DND-41 (cell line): ENCODE measurements at regions not wholly inside any gene's neighbourhood (a gene's known extent, or its start where the extent isn't known, plus 50 kb on each side); places are given as distances from the start of the nearest gene placed in this dataset.

Experiments used
- ATAC-seq: fragments of 200-7000 bp; cut with Tn5 transposase; 3 replicates; pipeline ENCODE4 v1.9.1; 2021; ENCODE audit warnings: low read depth; ENCODE audit not compliant: insufficient read depth
- DNase-seq: peaks from one replicate; pipeline ENCODE4 v3.0.0-alpha.2; 2020
- H2AFZ ChIP-seq: 2 replicates; pipeline ENCODE4 v1.6.0; 2012; ENCODE audit warnings: low read depth, low read length
- H3K27ac ChIP-seq: 2 replicates; pipeline ENCODE4 v1.5.1; 2012; ENCODE audit warnings: low read length, inconsistent platforms
- H3K27me3 ChIP-seq: fragments of 200-600 bp; sonication (generic); 2 replicates; pipeline ENCODE4 v1.6.0; 2012; ENCODE audit warnings: low read length, mild to moderate bottlenecking, inconsistent platforms; ENCODE audit not compliant: insufficient read depth, poor library complexity
- H3K36me3 ChIP-seq: 2 replicates; pipeline ENCODE4 v1.5.1; 2012; ENCODE audit warnings: low read length, inconsistent platforms; ENCODE audit not compliant: insufficient read depth
- H3K4me1 ChIP-seq: 2 replicates; pipeline ENCODE4 v1.5.1; 2012; ENCODE audit warnings: mild to moderate bottlenecking, low read length; ENCODE audit not compliant: insufficient read depth
- H3K4me2 ChIP-seq: 2 replicates; pipeline ENCODE4 v1.6.0; 2012; ENCODE audit warnings: mild to moderate bottlenecking, moderate library complexity, low read length, inconsistent platforms; ENCODE audit not compliant: insufficient read depth
- H3K4me3 ChIP-seq, 2 experiments: fragments of 200-600 bp in 1 of 2; shearing (Covaris generic) in 1 of 2; 2 replicates each; pipeline ENCODE4 v1.5.1; 2012 to 2016; ENCODE audit warnings: inconsistent platforms in 2 of 2, low read length in 2 of 2, mild to moderate bottlenecking in 2 of 2, low read depth in 1 of 2, moderate library complexity in 1 of 2
- H3K79me2 ChIP-seq: 2 replicates; pipeline ENCODE4 v1.6.0; 2012; ENCODE audit warnings: low read length, inconsistent platforms; ENCODE audit not compliant: insufficient read depth
- H3K9ac ChIP-seq: 2 replicates; pipeline ENCODE4 v1.6.0; 2012; ENCODE audit warnings: low read depth, mild to moderate bottlenecking, inconsistent platforms, low read length, moderate library complexity
- H3K9me3 ChIP-seq: 2 replicates; pipeline ENCODE4 v1.5.1; 2012; ENCODE audit warnings: low read length, moderate library complexity, mild to moderate bottlenecking, inconsistent platforms; ENCODE audit not compliant: insufficient read depth, severe bottlenecking
- H4K20me1 ChIP-seq: 2 replicates; pipeline ENCODE4 v1.6.0; 2012; ENCODE audit warnings: low read length; ENCODE audit not compliant: insufficient read depth
- EZH2 ChIP-seq: IDR thresholded peaks from 3 replicates; pipeline ENCODE4 v1.6.1; 2012; ENCODE audit warnings: borderline replicate concordance, low read depth, mild to moderate bottlenecking, moderate library complexity, low read length, inconsistent platforms; ENCODE audit not compliant: severe bottlenecking
- TF ChIP-seq, protein P1 (sequence below): IDR thresholded peaks from 2 replicates; pipeline ENCODE4 v1.5.1; 2012; ENCODE audit warnings: borderline replicate concordance, low read length, moderate library complexity, mild to moderate bottlenecking; ENCODE audit not compliant: poor library complexity, severe bottlenecking; ENCODE audit errors: extremely low read depth

DNA sequence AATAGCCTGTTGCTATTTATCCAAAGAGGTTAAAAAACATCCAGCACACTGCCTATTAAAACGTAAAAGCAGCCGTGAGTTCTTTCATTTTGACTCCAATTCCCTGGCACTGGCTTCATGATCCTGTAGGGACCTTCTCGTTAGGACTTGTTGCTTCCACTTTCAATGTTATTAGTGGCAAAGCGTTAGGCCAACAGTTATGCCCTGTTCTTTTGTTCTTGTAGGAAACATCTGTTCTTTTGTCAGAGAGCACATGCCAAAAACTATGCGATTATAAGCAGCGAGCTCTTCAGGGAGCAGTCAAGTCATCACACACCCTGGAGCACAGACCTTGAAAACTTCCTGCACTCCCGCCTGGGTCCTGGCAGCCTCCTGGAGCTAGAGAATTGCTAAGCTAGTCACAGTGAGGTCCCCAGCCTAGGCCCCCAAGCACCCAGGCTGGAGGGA lies 609.5 kb upstream of the ARID1B start:
- Histone ChIP-seq H3K4me2 (no peak overlapping the region), H3K79me2 (no peaks in the 10 kb centered on the region), H2AFZ (no peak overlapping the region), H4K20me1 (no peaks in the 10 kb centered on the region), H3K9ac (no peak overlapping the region), H3K9me3 (no peaks in the 10 kb centered on the region), H3K36me3 (no peaks in the 10 kb centered on the region), H3K27ac (no peak overlapping the region), H3K27me3 (no peaks in the 10 kb centered on the region), H3K4me1 (no peaks in the 10 kb centered on the region), H3K4me3 (no peak overlapping the region)
- no peak for TF ChIP-seq EZH2
- TF ChIP-seq, protein P1, sequence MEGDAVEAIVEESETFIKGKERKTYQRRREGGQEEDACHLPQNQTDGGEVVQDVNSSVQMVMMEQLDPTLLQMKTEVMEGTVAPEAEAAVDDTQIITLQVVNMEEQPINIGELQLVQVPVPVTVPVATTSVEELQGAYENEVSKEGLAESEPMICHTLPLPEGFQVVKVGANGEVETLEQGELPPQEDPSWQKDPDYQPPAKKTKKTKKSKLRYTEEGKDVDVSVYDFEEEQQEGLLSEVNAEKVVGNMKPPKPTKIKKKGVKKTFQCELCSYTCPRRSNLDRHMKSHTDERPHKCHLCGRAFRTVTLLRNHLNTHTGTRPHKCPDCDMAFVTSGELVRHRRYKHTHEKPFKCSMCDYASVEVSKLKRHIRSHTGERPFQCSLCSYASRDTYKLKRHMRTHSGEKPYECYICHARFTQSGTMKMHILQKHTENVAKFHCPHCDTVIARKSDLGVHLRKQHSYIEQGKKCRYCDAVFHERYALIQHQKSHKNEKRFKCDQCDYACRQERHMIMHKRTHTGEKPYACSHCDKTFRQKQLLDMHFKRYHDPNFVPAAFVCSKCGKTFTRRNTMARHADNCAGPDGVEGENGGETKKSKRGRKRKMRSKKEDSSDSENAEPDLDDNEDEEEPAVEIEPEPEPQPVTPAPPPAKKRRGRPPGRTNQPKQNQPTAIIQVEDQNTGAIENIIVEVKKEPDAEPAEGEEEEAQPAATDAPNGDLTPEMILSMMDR, result no peak
- ATAC-seq, result no peak
- DNase-seq, result no peak

DNA sequence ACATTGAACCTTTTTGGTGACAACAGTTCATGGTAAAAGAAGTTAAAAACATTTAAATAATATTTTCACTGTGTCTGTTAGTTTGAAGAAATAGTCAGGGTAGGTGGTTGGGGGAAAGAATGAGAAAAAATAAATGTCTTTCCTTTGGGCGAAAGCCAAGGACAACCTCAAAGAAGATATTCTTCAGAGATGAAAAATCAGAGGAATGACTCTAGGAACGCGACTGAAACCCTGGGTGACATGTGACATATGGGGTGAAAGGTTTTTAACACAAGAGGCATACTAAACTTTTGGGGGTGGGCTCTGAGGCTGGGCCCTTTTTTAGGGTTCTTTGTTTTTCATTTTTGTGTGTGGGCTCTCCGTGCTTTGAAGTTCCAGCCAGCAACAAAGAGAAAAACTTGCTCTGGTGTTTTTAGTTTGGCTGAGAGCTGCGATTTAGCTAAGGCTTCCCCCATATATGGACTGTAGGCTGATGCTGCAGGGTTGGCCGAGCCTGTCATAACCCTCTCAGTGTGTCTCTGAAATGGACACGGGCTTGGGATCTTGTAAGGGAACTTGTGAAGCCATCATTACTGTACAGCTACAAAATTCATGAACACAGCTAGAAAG lies 610.1 kb upstream of the ARID1B start:
- H3K4me1 ChIP-seq, result no peaks in the 10 kb centered on the region
- no peak overlapping the region for H2AFZ ChIP-seq
- no peak for ATAC-seq
- no peak overlapping the region for H3K4me3 ChIP-seq
- no peak overlapping the region for H3K4me2 ChIP-seq
- H3K27ac ChIP-seq, result no peak overlapping the region
- H4K20me1 ChIP-seq, result no peaks in the 10 kb centered on the region
- no peak overlapping the region for H3K9ac ChIP-seq
- no peaks in the 10 kb centered on the region for H3K36me3 ChIP-seq
- no peak for TF ChIP-seq EZH2
- TF ChIP-seq, protein P1, result no peak
- no peaks in the 10 kb centered on the region for H3K9me3 ChIP-seq
- DNase-seq, result no peak
- no peaks in the 10 kb centered on the region for H3K27me3 ChIP-seq
- no peaks in the 10 kb centered on the region for H3K79me2 ChIP-seq

DNA sequence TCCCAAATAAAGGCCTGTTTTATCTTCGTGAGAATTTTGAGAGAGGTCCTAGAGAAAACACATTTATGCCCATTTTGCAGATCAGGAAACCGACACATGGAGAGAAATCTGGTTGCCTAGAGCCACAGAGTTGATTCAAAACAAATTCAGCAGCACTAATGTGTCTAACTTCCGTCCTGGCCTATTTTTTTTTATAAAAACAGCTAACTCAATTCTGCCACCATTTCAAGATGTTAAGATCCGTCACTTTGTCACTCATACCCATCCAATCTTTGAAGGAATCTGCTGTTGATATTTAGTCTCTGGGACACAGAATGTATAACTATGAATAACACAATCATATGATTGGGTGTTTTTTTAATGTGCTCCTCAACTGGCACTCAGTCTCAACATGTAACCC lies 611.1 kb upstream of the ARID1B start:
- Histone ChIP-seq H3K27me3 (no peaks in the 10 kb centered on the region), H3K9me3 (no peaks in the 10 kb centered on the region), H3K4me2 (no peak overlapping the region), H3K9ac (no peak overlapping the region), H3K4me1 (no peaks in the 10 kb centered on the region), H4K20me1 (no peaks in the 10 kb centered on the region), H2AFZ (no peak overlapping the region), H3K4me3 (no peak overlapping the region), H3K79me2 (no peaks in the 10 kb centered on the region), H3K36me3 (no peaks in the 10 kb centered on the region), H3K27ac (no peak overlapping the region)
- no peak for ATAC-seq
- TF ChIP-seq, protein P1, result no peak
- no peak for TF ChIP-seq EZH2
- DNase-seq, result no peak
